ENCODE measurements at regions not wholly inside any gene's neighbourhood (a gene's known extent, or its start where the extent isn't known, plus 50 kb on each side); places are given as distances from the start of the nearest gene placed in this dataset.

- no peak for DNase-seq (ENCODE audit: low read depth)
- no peak for TF ChIP-seq CTCF (IDR thresholded peaks at IDR 0.05; ENCODE audit: control insufficient read depth, insufficient read depth, low read depth, low read length, missing control alignments)
- no peak overlapping the region for H3K4me3 ChIP-seq (ENCODE audit: control insufficient read depth, low read depth, low read length)
Measured at GRCh38 chr19:13646758-13647157, 117.6 kb upstream of the MRI1 start.

- no peak for DNase-seq (ENCODE audit: low read depth)
- no peak overlapping the region for H3K4me3 ChIP-seq (ENCODE audit: control insufficient read depth, low read depth, low read length)
- no peak for TF ChIP-seq CTCF (IDR thresholded peaks at IDR 0.05; ENCODE audit: control insufficient read depth, insufficient read depth, low read depth, low read length, missing control alignments)
Measured at GRCh38 chr19:13644645-13645044, 119.7 kb upstream of the MRI1 start.

DNA sequence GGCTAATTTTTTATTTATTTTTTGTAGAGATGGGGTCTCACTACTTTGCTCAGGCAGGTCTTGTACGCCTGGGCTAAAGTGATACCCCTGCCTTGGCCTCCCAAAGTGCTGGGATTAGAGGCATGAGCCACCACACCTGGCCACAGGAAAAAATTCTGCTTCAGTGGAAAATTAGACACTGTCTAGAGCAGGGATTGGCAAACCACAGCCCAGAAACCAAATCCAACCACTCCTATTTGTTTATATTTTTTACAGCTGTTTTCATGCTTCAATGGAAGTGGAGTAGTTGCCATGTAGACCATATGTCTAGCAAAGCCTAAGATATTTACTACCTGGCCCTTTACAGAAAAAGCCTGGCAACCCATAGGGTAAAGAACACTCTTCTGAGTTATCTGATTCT is 123.7 kb upstream of the MRI1 start:
- no peak overlapping the region for H3K4me3 ChIP-seq (ENCODE audit: control insufficient read depth, low read depth, low read length)
- TF ChIP-seq CTCF (IDR thresholded peaks at IDR 0.05; ENCODE audit: control insufficient read depth, insufficient read depth, low read depth, low read length, missing control alignments): no peak
- DNase-seq (ENCODE audit: low read depth): no peak

- no peak for TF ChIP-seq CTCF (IDR thresholded peaks at IDR 0.05; ENCODE audit: control insufficient read depth, insufficient read depth, low read depth, low read length, missing control alignments)
- no peak overlapping the region for H3K4me3 ChIP-seq (ENCODE audit: control insufficient read depth, low read depth, low read length)
- no peak for DNase-seq (ENCODE audit: low read depth)
Measured at GRCh38 chr19:13639342-13639929, 124.9 kb upstream of the MRI1 start.

DNA sequence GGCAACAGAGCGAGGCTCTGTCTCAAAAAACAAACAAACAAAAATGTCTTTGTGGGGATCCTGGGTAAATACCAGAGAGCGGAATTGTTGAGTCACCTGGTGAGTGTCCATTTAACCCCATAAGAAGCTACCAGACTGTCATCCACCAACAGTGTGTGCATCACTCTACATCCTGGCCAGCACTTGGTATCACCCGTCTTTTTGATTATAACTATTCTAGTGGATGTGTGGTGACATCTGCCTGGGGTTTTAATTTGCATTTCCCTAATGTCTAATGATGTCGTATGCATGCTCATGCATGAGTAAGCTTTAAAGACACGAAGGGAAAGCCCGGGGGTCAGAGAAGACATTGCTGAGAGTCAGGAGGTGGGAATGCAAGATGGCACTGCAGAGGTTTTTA is 126.7 kb upstream of the MRI1 start:
- no peak overlapping the region for H3K4me3 ChIP-seq (ENCODE audit: control insufficient read depth, low read depth, low read length)
- TF ChIP-seq CTCF (IDR thresholded peaks at IDR 0.05; ENCODE audit: control insufficient read depth, insufficient read depth, low read depth, low read length, missing control alignments): no peak
- DNase-seq (ENCODE audit: low read depth): no peak

DNA sequence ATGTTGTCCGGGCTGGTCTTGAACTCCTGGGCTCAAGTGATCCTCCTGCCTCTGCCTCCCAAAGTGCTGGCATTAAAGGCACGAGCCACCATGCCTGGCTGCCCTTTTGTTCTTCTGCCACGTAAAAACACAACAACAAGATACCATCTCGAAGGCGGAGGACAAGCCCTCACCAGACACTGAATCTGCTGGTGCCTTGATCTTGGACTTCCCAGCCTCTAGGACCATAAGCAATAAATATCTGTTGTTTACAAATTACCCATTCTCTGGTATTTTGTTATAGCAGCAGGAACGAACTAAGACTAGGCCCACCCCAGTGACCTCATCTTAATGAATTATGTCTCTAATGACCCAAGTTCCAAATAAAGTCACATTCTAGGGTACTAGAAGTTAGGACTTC is 128.4 kb upstream of the CACNA1A start:
- H3K4me3 ChIP-seq (ENCODE audit: control insufficient read depth, low read depth, low read length): no peak overlapping the region
- DNase-seq (ENCODE audit: low read depth): no peak
- no peak for TF ChIP-seq CTCF (IDR thresholded peaks at IDR 0.05; ENCODE audit: control insufficient read depth, insufficient read depth, low read depth, low read length, missing control alignments)

- H3K4me3 ChIP-seq (ENCODE audit: control insufficient read depth, low read depth, low read length): no peak overlapping the region
- DNase-seq (ENCODE audit: low read depth): no peak
- no peak for TF ChIP-seq CTCF (IDR thresholded peaks at IDR 0.05; ENCODE audit: control insufficient read depth, insufficient read depth, low read depth, low read length, missing control alignments)
Measured at GRCh38 chr19:13633522-13633922, 127.2 kb upstream of the CACNA1A start.
